Keratinocyte (primary cell): ENCODE measurements at regions not wholly inside any gene's neighbourhood (a gene's known extent, or its start where the extent isn't known, plus 50 kb on each side); places are given as distances from the start of the nearest gene placed in this dataset.

Experiments
- DNase-seq: peaks from one replicate; pipeline ENCODE4 v3.0.0-alpha.2; 2011; ENCODE audit warnings: low read depth, missing footprints, low spot score
- FAIRE-seq: peaks from 2 replicates; lab custom pipeline; 2011; peaks lifted over from hg19 to GRCh38; lab: Jason Lieb, UNC
- H2AFZ ChIP-seq: 2 replicates; pipeline ENCODE4 v1.6.0; 2012; ENCODE audit warnings: low read length, control low read depth, inconsistent platforms; ENCODE audit not compliant: control insufficient read depth
- H3K27ac ChIP-seq: 2 replicates; pipeline ENCODE4 v1.5.1; 2011; ENCODE audit warnings: low read length; ENCODE audit not compliant: control insufficient read depth, insufficient read depth
- H3K27me3 ChIP-seq: 3 replicates; pipeline ENCODE4 v1.6.0; 2011; ENCODE audit warnings: low read length; ENCODE audit not compliant: control insufficient read depth, insufficient read depth; ENCODE audit errors: extremely low read depth
- H3K36me3 ChIP-seq, 2 experiments: 2 replicates in 1 of 2; 3 replicates in 1 of 2; pipeline ENCODE4 v1.5.1; 2011; ENCODE audit warnings: low read length in 2 of 2, mild to moderate bottlenecking in 1 of 2; ENCODE audit not compliant: control insufficient read depth in 2 of 2, insufficient read depth in 2 of 2; ENCODE audit errors: extremely low read depth in 1 of 2
- H3K4me1 ChIP-seq: 3 replicates; pipeline ENCODE4 v1.5.1; 2011; ENCODE audit warnings: low read length; ENCODE audit not compliant: control insufficient read depth, insufficient read depth; ENCODE audit errors: extremely low read depth
- H3K4me2 ChIP-seq: 3 replicates; pipeline ENCODE4 v1.6.0; 2011; ENCODE audit warnings: low read depth, low read length; ENCODE audit not compliant: control insufficient read depth, insufficient read depth; ENCODE audit errors: extremely low read depth
- H3K4me3 ChIP-seq, 3 experiments: fragments of 200-600 bp in 1 of 3; sonication (generic) in 1 of 3; 2 replicates in 2 of 3; 3 replicates in 1 of 3; pipeline ENCODE4 v1.5.1; 2011 to 2016; ENCODE audit warnings: low read length in 3 of 3, mild to moderate bottlenecking in 3 of 3, control low read depth in 2 of 3, inconsistent platforms in 1 of 3, low read depth in 1 of 3, mixed read lengths in 1 of 3, mixed run types in 1 of 3, moderate library complexity in 1 of 3; ENCODE audit not compliant: control insufficient read depth in 2 of 3, insufficient read depth in 2 of 3; ENCODE audit errors: extremely low read depth in 1 of 3
- H3K79me2 ChIP-seq: 2 replicates; pipeline ENCODE4 v1.6.0; 2012; ENCODE audit warnings: low read length; ENCODE audit not compliant: control insufficient read depth, insufficient read depth
- H3K9ac ChIP-seq: 3 replicates; pipeline ENCODE4 v1.6.0; 2011; ENCODE audit warnings: low read length; ENCODE audit not compliant: control insufficient read depth, insufficient read depth; ENCODE audit errors: extremely low read depth
- H3K9me1 ChIP-seq: 3 replicates; pipeline ENCODE4 v1.6.0; 2011; ENCODE audit warnings: low read length; ENCODE audit not compliant: control insufficient read depth, insufficient read depth; ENCODE audit errors: extremely low read depth
- H3K9me3 ChIP-seq: 2 replicates; pipeline ENCODE4 v1.5.1; 2012; ENCODE audit warnings: low read depth, low read length; ENCODE audit not compliant: control insufficient read depth
- H4K20me1 ChIP-seq: 3 replicates; pipeline ENCODE4 v1.6.0; 2011; ENCODE audit warnings: low read length; ENCODE audit not compliant: control insufficient read depth, insufficient read depth; ENCODE audit errors: extremely low read depth
- CTCF ChIP-seq, 3 experiments: IDR thresholded peaks in 1 of 3; conservative IDR thresholded peaks in 1 of 3; optimal IDR thresholded peaks in 1 of 3; 2 replicates in 2 of 3; 3 replicates in 1 of 3; pipeline versions ENCODE3 to v1.5.1; 2011; ENCODE audit warnings: low read length in 3 of 3, mild to moderate bottlenecking in 3 of 3, moderate library complexity in 2 of 3, control low read depth in 1 of 3, inconsistent platforms in 1 of 3; ENCODE audit not compliant: insufficient read depth in 2 of 3; ENCODE audit errors: extremely low read depth in 1 of 3
- EZH2 ChIP-seq: IDR thresholded peaks from one replicate; pipeline ENCODE4 v1.6.1; 2012; ENCODE audit warnings: inconsistent platforms, mild to moderate bottlenecking, low read length, moderate library complexity
- dilution Hi-C: fragments of 300-500 bp; cut with MboI; formaldehyde crosslinking; loops from one replicate; pipeline ENCODE4 v1.7.0; 2020; ENCODE audit warnings: low sequenced_read_pairs; ENCODE audit not compliant: extremely low pct_ligation_motif_present

GRCh38 chr14:85883966-85884365, 354.0 kb downstream of the FLRT2 start:
- no peaks in the 10 kb centered on the region for H3K9me3 ChIP-seq
- dilution Hi-C loops = no loop called here
- H4K20me1 ChIP-seq = no peaks in the 10 kb centered on the region
- no peak overlapping the region for H3K27ac ChIP-seq
- no peak for DNase-seq
- no peaks in the 10 kb centered on the region for H3K27me3 ChIP-seq
- H3K79me2 ChIP-seq = no peaks in the 10 kb centered on the region
- H3K36me3 ChIP-seq = no peaks in the 10 kb centered on the region
- no peak overlapping the region for H2AFZ ChIP-seq
- no peaks in the 10 kb centered on the region for H3K4me1 ChIP-seq
- H3K9me1 ChIP-seq = no peaks in the 10 kb centered on the region
- no peak overlapping the region for H3K9ac ChIP-seq
- TF ChIP-seq CTCF (optimal IDR thresholded peaks at IDR 0.05 in 1 of 3, IDR thresholded peaks at IDR 0.05 in 1 of 3, conservative IDR thresholded peaks at IDR 0.05 in 1 of 3; ENCODE audit: extremely low read depth in 1 of 3, insufficient read depth in 2 of 3, low read length in 3 of 3) = no peak
- no peak for TF ChIP-seq EZH2
- H3K4me3 ChIP-seq = no peak overlapping the region
- no peak overlapping the region for H3K4me2 ChIP-seq
- no peak for FAIRE-seq

- Histone ChIP-seq H3K79me2 (no peaks in the 10 kb centered on the region), H2AFZ (no peak overlapping the region), H3K36me3 (no peaks in the 10 kb centered on the region), H3K9ac (no peak overlapping the region), H3K4me1 (no peaks in the 10 kb centered on the region), H3K9me3 (no peaks in the 10 kb centered on the region), H4K20me1 (no peaks in the 10 kb centered on the region), H3K27me3 (no peaks in the 10 kb centered on the region), H3K4me3 (no peak overlapping the region), H3K27ac (no peak overlapping the region), H3K9me1 (no peaks in the 10 kb centered on the region), H3K4me2 (no peak overlapping the region)
- DNase-seq (no peak), FAIRE-seq (no peak)
- TF ChIP-seq CTCF (optimal IDR thresholded peaks at IDR 0.05 in 1 of 3, IDR thresholded peaks at IDR 0.05 in 1 of 3, conservative IDR thresholded peaks at IDR 0.05 in 1 of 3; ENCODE audit: extremely low read depth in 1 of 3, insufficient read depth in 2 of 3, low read length in 3 of 3) (no peak), EZH2 (no peak)
- dilution Hi-C loops = no loop called here
Observed at GRCh38 chr14:85883101-85883500, 353.2 kb downstream of the FLRT2 start.
